Immature natural killer cell (primary cell): ENCODE measurements at regions not wholly inside any gene's neighbourhood (a gene's known extent, or its start where the extent isn't known, plus 50 kb on each side); places are given as distances from the start of the nearest gene placed in this dataset.

Source experiments
- DNase-seq, 3 donors: peaks; one replicate each; pipeline ENCODE4 v3.0.0; 2022; ENCODE audit warnings: mixed read lengths in 1 of 3
- H3K27ac Mint-ChIP-seq, 6 donors: one replicate each; pipeline ENCODE4 v1.8.0; 2020; ENCODE audit warnings: mixed read lengths in 6 of 6, mild to moderate bottlenecking in 5 of 6, inconsistent platforms in 4 of 6, moderate library complexity in 3 of 6
- H3K27me3 Mint-ChIP-seq, 3 donors: one replicate each; pipeline ENCODE4 v1.8.0; 2020 to 2021; ENCODE audit warnings: low read depth in 3 of 3, mild to moderate bottlenecking in 3 of 3, mixed read lengths in 3 of 3, moderate library complexity in 3 of 3, inconsistent platforms in 1 of 3
- H3K36me3 Mint-ChIP-seq, 3 donors: one replicate each; pipeline ENCODE4 v1.8.0; 2020; ENCODE audit warnings: mixed read lengths in 3 of 3, inconsistent platforms in 2 of 3, mild to moderate bottlenecking in 2 of 3
- H3K4me1 Mint-ChIP-seq, 2 donors: one replicate each; pipeline ENCODE4 v1.8.0; 2020; ENCODE audit warnings: inconsistent platforms in 2 of 2, mild to moderate bottlenecking in 2 of 2, mixed read lengths in 2 of 2, moderate library complexity in 1 of 2
- H3K4me3 Mint-ChIP-seq, 5 donors: one replicate each; pipeline ENCODE4 v1.8.0; 2020; ENCODE audit warnings: mild to moderate bottlenecking in 5 of 5, mixed read lengths in 5 of 5, inconsistent platforms in 3 of 5, moderate library complexity in 3 of 5
- H3K9me3 Mint-ChIP-seq, 6 donors: one replicate each; pipeline ENCODE4 v1.8.0; 2020; ENCODE audit warnings: mild to moderate bottlenecking in 6 of 6, mixed read lengths in 6 of 6, inconsistent platforms in 4 of 6, moderate library complexity in 3 of 6

DNA sequence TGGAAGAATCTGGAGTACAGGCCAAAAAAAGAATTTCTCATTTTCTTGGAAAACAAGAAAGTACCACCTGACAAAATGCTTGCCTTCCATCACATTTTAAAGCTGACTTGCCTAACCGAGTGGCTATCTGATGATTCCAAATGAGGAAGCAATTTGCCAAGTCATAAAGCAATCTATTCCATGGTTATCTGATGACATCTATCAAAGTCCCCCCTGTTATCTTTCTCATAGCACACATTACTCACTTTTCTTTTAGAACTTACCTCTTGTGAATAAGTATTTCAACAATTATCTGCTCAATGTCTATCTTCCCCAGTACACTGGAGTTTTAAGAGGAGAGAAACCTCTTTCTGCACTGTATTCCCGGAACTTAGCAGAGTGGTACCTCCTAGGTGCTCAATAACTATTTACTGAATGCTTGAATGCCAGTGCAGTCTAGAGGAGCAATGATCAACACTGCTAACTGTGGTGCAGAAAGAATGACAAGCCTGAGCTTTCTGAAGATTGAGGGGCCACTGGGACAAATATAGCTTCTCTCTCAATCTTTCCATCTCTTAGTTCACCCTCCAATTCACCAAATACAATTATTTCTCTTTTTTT, 186.3 kb upstream of the ATP11B start:
- H3K27ac Mint-ChIP-seq: no peak overlapping the region
- H3K9me3 Mint-ChIP-seq: no peaks in the 10 kb centered on the region
- no peaks in the 10 kb centered on the region for H3K36me3 Mint-ChIP-seq
- H3K4me3 Mint-ChIP-seq: no peak overlapping the region
- H3K4me1 Mint-ChIP-seq: no peaks in the 10 kb centered on the region
- DNase-seq: no peak
- H3K27me3 Mint-ChIP-seq: peaks cover 0 to 1% (median 0%) of the 10 kb centered on the region in 3 donors

DNA sequence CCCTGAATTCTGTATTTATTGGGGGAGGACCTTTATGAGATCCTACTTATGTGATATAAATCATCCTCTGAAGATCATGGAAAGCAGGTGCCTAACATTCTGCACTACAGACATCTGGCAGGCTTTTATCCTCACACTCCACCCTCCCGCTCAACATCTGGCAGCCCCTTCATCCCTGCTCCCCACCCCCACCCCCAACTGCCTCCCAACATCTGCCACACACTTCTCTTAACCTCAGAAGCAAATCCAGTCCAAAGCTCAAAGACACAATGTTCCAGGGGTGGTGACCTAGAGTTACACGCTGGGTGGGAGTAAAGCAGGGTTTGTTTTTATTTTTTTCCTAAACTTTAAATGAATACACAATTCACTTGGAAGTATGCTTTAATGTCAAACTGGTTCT, 184.5 kb upstream of the ATP11B start:
- H3K4me1 Mint-ChIP-seq: no peaks in the 10 kb centered on the region
- H3K36me3 Mint-ChIP-seq: no peaks in the 10 kb centered on the region
- H3K4me3 Mint-ChIP-seq: no peak overlapping the region
- DNase-seq: no peak
- H3K27ac Mint-ChIP-seq: no peak overlapping the region
- no peaks in the 10 kb centered on the region for H3K9me3 Mint-ChIP-seq
- peaks cover 0 to 1% (median 0%) of the 10 kb centered on the region in 3 donors for H3K27me3 Mint-ChIP-seq

- Mint-ChIP-seq H3K27me3 (peaks cover 0 to 2% (median 1%) of the 10 kb centered on the region in 3 donors), H3K4me1 (no peaks in the 10 kb centered on the region), H3K36me3 (no peaks in the 10 kb centered on the region), H3K9me3 (no peaks in the 10 kb centered on the region), H3K27ac (no peak overlapping the region), H3K4me3 (no peak overlapping the region)
- DNase-seq: no peak
Measured at GRCh38 chr3:182609575-182610156, 183.6 kb upstream of the ATP11B start.

DNA sequence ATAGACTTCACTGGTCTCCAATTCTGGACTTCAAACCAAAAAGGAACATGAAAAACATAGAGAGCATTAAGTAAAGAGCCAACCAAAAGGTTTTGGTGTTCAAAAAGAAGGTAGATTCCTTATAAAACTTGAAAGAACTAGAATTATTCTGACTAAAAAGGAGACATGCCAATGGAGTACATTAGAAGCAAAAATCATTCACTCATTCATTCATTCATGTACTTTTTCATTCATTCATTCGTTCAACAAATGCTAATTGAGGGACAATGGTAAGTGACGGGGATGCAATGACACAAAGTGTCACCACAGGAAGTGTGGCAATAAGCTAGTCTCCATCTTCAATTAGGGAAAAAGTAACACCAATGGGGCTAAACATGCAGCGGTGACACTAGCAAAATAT, 181.0 kb upstream of the ATP11B start:
- no peaks in the 10 kb centered on the region for H3K4me1 Mint-ChIP-seq
- H3K4me3 Mint-ChIP-seq: no peak overlapping the region
- no peak overlapping the region for H3K27ac Mint-ChIP-seq
- H3K36me3 Mint-ChIP-seq: no peaks in the 10 kb centered on the region
- peaks cover 0 to 2% (median 0%) of the 10 kb centered on the region in 6 donors for H3K9me3 Mint-ChIP-seq
- H3K27me3 Mint-ChIP-seq: peaks cover 0 to 6% (median 3%) of the 10 kb centered on the region in 3 donors
- DNase-seq: no peak

DNA sequence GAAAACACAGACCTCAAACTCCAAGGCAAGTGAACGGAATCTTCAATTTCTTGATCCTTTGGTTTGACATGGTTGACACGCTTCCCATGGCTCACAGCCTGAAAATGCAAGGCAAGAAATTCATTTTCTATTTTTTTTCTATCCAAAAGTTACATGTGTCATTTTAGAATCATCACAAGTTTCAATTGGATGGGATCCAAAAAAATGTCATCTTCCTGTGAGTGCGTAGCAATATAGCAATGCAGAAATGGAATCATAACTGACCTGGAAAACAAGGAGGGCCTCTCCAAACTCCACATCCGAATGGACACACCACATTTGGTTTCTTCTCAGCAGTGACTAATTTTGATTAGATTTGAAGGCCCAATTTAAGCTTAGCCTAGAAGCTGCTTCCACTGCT, 175.8 kb upstream of the ATP11B start:
- Mint-ChIP-seq H3K9me3 (peaks cover 0 to 2% (median 0%) of the 10 kb centered on the region in 6 donors), H3K4me3 (no peak overlapping the region), H3K27me3 (peaks cover 0 to 9% (median 2%) of the 10 kb centered on the region in 3 donors), H3K27ac (no peak overlapping the region), H3K36me3 (no peaks in the 10 kb centered on the region), H3K4me1 (no peaks in the 10 kb centered on the region)
- no peak for DNase-seq

- H3K36me3 Mint-ChIP-seq: no peaks in the 10 kb centered on the region
- H3K9me3 Mint-ChIP-seq: peaks cover 0 to 2% (median 0%) of the 10 kb centered on the region in 6 donors
- peaks cover 0 to 9% (median 2%) of the 10 kb centered on the region in 3 donors for H3K27me3 Mint-ChIP-seq
- H3K27ac Mint-ChIP-seq: no peak overlapping the region
- no peak overlapping the region for H3K4me3 Mint-ChIP-seq
- DNase-seq: no peak
- no peaks in the 10 kb centered on the region for H3K4me1 Mint-ChIP-seq
Measured at GRCh38 chr3:182618085-182618732, 175.1 kb upstream of the ATP11B start.

- no peak overlapping the region for H3K4me3 Mint-ChIP-seq
- no peak overlapping the region for H3K27ac Mint-ChIP-seq
- peaks cover 0 to 9% (median 2%) of the 10 kb centered on the region in 3 donors for H3K27me3 Mint-ChIP-seq
- no peak for DNase-seq
- H3K9me3 Mint-ChIP-seq: peaks cover 0 to 2% (median 0%) of the 10 kb centered on the region in 6 donors
- no peaks in the 10 kb centered on the region for H3K36me3 Mint-ChIP-seq
- no peaks in the 10 kb centered on the region for H3K4me1 Mint-ChIP-seq
Measured at GRCh38 chr3:182618981-182619591, 174.2 kb upstream of the ATP11B start.

DNA sequence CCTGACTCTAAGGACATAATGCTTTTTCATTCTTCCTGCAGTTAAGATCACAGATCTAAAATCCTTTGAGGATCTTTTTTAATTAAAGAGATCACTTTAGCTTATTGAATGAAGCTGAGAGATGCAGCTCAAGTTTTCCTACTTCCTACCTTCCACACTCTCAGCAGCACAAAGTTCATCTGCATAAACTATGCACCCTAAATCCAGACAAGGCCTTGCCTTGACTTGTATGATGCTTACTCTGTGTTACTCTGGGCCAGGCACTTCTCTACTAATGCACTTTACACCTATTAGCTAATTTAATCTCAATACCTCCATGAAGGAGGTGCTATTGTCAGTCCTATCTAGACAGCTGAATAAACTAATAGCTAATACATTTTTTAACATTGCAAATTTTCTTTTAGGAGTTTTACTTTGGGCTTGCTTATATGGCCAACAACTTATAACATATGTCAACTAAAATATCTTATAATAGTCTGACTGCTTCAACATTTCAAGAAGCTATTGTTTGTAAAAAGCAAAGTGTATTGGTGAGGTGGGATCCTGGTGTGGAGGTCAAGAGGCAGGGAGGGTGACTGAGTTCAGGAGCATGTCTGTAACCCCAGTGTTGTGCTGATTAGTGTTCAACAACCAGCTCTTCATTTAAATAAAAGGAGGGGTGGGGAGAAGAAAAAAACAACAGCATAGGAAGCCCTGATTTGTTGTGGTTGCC, 172.4 kb upstream of the ATP11B start:
- peaks cover 0 to 7% (median 2%) of the 10 kb centered on the region in 3 donors for H3K27me3 Mint-ChIP-seq
- H3K27ac Mint-ChIP-seq: no peak overlapping the region
- no peak overlapping the region for H3K4me3 Mint-ChIP-seq
- H3K9me3 Mint-ChIP-seq: no peaks in the 10 kb centered on the region
- H3K36me3 Mint-ChIP-seq: no peaks in the 10 kb centered on the region
- H3K4me1 Mint-ChIP-seq: no peaks in the 10 kb centered on the region
- no peak for DNase-seq

DNA sequence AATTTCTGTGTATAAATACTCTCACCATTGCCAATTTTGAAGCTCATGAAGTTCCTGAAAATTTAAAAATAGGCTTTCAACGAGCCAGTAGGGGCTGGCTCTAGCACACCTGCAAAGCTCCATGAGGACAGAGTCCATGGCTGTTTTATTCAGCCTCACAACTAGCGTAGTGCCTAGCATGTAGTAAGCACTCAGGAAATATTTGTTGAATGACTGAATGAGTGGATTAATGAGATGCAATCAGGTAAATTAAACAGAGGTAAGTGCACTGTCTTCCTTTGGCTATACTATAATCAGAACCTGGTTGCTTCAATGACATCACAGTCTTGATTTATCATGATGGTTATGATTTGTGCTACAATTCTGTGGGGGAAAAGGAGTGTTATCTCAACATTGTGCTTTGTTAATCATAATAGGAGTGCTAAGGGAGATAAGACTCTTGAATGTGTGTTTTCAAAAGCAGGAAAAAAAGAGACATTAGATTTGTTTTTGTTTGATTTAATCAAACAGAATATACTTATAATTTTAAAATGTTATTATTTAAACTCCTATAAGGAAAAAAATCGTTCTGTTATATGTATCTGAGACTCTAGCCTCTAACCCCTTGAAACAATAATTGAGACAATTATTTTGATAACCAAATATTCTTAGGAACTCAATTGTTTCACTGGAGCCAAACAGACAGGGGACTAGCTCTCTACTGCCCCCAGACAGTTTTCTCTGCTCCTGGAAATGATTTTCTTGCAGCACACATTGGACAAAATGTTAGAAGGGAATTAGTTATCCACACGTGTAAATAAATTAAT, 171.7 kb upstream of the ATP11B start:
- H3K27me3 Mint-ChIP-seq: peaks cover 0 to 4% (median under 1%) of the 10 kb centered on the region in 3 donors
- no peaks in the 10 kb centered on the region for H3K4me1 Mint-ChIP-seq
- no peak overlapping the region for H3K27ac Mint-ChIP-seq
- no peak overlapping the region for H3K4me3 Mint-ChIP-seq
- H3K36me3 Mint-ChIP-seq: no peaks in the 10 kb centered on the region
- no peak for DNase-seq
- H3K9me3 Mint-ChIP-seq: no peaks in the 10 kb centered on the region

DNA sequence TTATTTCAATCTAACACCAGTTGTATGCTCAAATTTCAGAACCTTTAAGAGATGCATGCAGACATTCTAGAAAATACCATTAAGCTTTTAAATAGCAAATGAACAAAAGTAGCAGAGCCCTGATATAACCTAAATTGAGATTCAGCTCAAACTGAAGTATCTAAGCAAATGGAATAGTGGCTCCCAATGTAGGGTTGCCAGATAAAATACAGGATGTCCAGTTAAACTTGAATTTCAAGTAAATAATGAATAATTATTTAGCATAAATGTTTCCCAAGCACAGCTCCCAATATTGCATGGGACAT, 171.1 kb upstream of the ATP11B start:
- H3K27me3 Mint-ChIP-seq: peaks cover 0 to 3% (median 0%) of the 10 kb centered on the region in 3 donors
- DNase-seq: no peak
- H3K4me3 Mint-ChIP-seq: no peak overlapping the region
- H3K27ac Mint-ChIP-seq: no peak overlapping the region
- H3K36me3 Mint-ChIP-seq: no peaks in the 10 kb centered on the region
- H3K4me1 Mint-ChIP-seq: no peaks in the 10 kb centered on the region
- no peaks in the 10 kb centered on the region for H3K9me3 Mint-ChIP-seq

DNA sequence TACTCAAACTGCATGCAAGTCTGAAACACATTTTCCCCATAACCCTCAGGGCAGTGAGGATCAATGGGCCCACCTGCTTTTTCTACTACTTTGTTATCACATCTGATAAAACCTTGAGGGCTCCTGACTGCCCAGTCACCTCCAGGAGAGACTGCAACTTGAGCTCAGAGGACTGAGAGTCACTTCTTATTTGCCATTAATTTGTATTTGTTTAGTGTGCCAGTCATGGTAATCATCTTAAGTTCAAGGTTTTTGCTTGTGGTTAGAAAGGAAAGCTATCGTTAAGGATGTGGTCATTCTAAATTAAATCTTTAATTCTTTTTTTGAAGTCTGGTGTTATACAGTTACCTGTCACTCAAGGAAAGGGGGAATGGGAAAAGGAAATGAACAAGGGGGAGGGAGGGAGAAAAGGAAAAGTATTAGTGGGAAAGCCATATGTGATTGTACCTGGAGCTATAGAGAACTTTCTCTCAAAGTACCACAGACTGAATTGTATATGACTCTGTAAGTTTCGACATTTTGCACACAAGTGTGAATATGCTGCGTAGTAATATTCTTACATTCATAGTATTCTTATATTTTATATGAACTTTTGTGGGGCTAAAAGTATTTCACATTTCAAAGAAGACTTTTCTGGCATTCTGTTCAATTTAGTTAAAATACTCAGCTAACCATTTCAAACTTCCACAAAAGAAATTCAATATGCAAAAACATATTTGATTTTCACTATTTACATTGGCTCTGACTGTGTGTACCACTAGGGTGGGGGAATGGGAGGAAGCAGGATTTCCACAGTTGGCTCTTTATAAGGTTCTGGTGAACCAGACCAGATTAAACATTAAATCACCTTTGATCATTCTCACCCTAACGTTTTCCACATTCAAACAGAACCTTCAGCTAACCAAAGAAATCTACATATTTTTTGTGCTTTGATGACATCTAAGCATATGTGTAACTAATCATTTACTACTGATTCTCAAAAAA, 166.5 kb upstream of the ATP11B start:
- peaks cover 0 to 2% (median 0%) of the 10 kb centered on the region in 6 donors for H3K9me3 Mint-ChIP-seq
- no peaks in the 10 kb centered on the region for H3K36me3 Mint-ChIP-seq
- H3K27ac Mint-ChIP-seq: no peak overlapping the region
- H3K4me1 Mint-ChIP-seq: no peaks in the 10 kb centered on the region
- no peak overlapping the region for H3K4me3 Mint-ChIP-seq
- H3K27me3 Mint-ChIP-seq: peaks cover 1 to 4% (median 2%) of the 10 kb centered on the region in 3 donors
- no peak for DNase-seq

DNA sequence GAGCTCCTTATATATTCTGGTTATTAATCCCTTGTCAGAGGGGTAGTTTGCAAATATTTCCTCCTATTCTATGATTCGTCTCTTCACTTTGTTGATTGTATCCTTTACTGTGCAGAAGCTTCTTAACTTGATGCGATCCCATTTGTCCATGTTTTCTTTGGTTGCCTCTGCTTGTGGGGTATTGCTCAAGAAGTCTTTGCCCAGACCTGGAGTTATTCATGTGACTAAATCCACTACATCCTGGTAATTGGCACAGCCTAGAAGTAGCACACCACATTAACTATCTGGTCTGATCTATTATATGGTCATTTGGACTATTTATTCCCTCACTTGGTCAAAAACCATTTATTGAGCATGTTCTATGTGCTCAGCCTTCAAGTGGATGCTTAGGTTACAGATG, 164.8 kb upstream of the ATP11B start:
- Mint-ChIP-seq H3K27ac (no peak overlapping the region), H3K4me3 (no peak overlapping the region), H3K27me3 (peaks cover 1 to 4% (median 2%) of the 10 kb centered on the region in 3 donors), H3K36me3 (no peaks in the 10 kb centered on the region), H3K9me3 (peaks cover 0 to 2% (median 0%) of the 10 kb centered on the region in 6 donors), H3K4me1 (no peaks in the 10 kb centered on the region)
- DNase-seq: no peak
